SU-DHL-6 (cell line): ENCODE measurements at regions not wholly inside any gene's neighbourhood (a gene's known extent, or its start where the extent isn't known, plus 50 kb on each side); places are given as distances from the start of the nearest gene placed in this dataset.

Source experiments
- H2AFZ ChIP-seq: fragments of 200-600 bp; sonication (generic); 2 replicates; pipeline ENCODE4 v1.6.1; 2014; ENCODE audit warnings: low read depth, mild to moderate bottlenecking, moderate library complexity, mixed read lengths, antibody characterized with exemption, low read length; ENCODE audit not compliant: severe bottlenecking
- H3F3A ChIP-seq: fragments of 200-600 bp; shearing (Covaris generic); 2 replicates; pipeline ENCODE4 v1.6.0; 2016; ENCODE audit warnings: antibody characterized with exemption, mild to moderate bottlenecking; ENCODE audit not compliant: insufficient read depth
- H3K27ac ChIP-seq: fragments of 200-600 bp; sonication (generic); 2 replicates; pipeline ENCODE4 v1.5.1; 2016; ENCODE audit warnings: low read depth, mild to moderate bottlenecking, low read length, moderate library complexity, mixed read lengths
- H3K27me3 ChIP-seq: fragments of 200-600 bp; sonication (generic), shearing (Covaris generic); 2 replicates; pipeline ENCODE4 v1.6.0; 2014; ENCODE audit warnings: mild to moderate bottlenecking, low read length
- H3K36me3 ChIP-seq: fragments of 200-600 bp; sonication (generic); 2 replicates; pipeline ENCODE4 v1.6.1; 2014; ENCODE audit warnings: mild to moderate bottlenecking, low read length, mixed read lengths
- H3K4me2 ChIP-seq: fragments of 300-600, 200-600 bp; shearing (Covaris generic), sonication (generic); 2 replicates; pipeline ENCODE4 v1.6.0; 2014; ENCODE audit warnings: low read length, low read depth, mild to moderate bottlenecking; ENCODE audit not compliant: poor library complexity, severe bottlenecking
- H3K4me3 ChIP-seq: fragments of 200-600 bp; sonication (generic); 2 replicates; pipeline ENCODE4 v1.5.1; 2014; ENCODE audit warnings: antibody characterized with exemption, low read length, mild to moderate bottlenecking, mixed read lengths; ENCODE audit not compliant: insufficient read depth, poor library complexity, severe bottlenecking
- H3K79me2 ChIP-seq: fragments of 200-600 bp; sonication (generic); 2 replicates; pipeline ENCODE4 v1.6.1; 2014; ENCODE audit warnings: mild to moderate bottlenecking, low read length, moderate library complexity; ENCODE audit not compliant: insufficient read depth
- H3K9ac ChIP-seq: fragments of 200-600 bp; sonication (generic); 2 replicates; pipeline ENCODE4 v1.7.0; 2014; ENCODE audit warnings: mild to moderate bottlenecking, low read length
- H3K9me2 ChIP-seq: fragments of 200-600 bp; sonication (generic); replicated peaks from 2 replicates; pipeline ENCODE4 v1.6.1; 2014; ENCODE audit warnings: low read length; ENCODE audit not compliant: insufficient read depth
- H3K9me3 ChIP-seq: fragments of 200-600 bp; sonication (generic); 2 replicates; pipeline ENCODE4 v1.6.1; 2014; ENCODE audit warnings: low read length, mixed read lengths; ENCODE audit not compliant: insufficient read depth
- H4K20me1 ChIP-seq: fragments of 200-600 bp; sonication (generic); 2 replicates; pipeline ENCODE4 v1.6.1; 2014; ENCODE audit warnings: low read depth, mild to moderate bottlenecking, antibody characterized with exemption, low read length, moderate library complexity, mixed read lengths
- EZH2phosphoT487 ChIP-seq: fragments of 200-600 bp; sonication (generic), shearing (Covaris generic); conservative IDR thresholded peaks from 2 replicates; pipeline ENCODE4 v1.6.1; 2018; ENCODE audit warnings: mild to moderate bottlenecking, antibody characterized with exemption, low read length, moderate library complexity, mixed read lengths
- TF ChIP-seq, protein P1 (sequence below): fragments of 200-600 bp; sonication (generic); IDR thresholded peaks from one replicate; pipeline ENCODE4 v1.5.1; 2017; ENCODE audit warnings: antibody characterized with exemption, mild to moderate bottlenecking, low read length, moderate library complexity; ENCODE audit not compliant: insufficient read depth, poor library complexity, severe bottlenecking

DNA sequence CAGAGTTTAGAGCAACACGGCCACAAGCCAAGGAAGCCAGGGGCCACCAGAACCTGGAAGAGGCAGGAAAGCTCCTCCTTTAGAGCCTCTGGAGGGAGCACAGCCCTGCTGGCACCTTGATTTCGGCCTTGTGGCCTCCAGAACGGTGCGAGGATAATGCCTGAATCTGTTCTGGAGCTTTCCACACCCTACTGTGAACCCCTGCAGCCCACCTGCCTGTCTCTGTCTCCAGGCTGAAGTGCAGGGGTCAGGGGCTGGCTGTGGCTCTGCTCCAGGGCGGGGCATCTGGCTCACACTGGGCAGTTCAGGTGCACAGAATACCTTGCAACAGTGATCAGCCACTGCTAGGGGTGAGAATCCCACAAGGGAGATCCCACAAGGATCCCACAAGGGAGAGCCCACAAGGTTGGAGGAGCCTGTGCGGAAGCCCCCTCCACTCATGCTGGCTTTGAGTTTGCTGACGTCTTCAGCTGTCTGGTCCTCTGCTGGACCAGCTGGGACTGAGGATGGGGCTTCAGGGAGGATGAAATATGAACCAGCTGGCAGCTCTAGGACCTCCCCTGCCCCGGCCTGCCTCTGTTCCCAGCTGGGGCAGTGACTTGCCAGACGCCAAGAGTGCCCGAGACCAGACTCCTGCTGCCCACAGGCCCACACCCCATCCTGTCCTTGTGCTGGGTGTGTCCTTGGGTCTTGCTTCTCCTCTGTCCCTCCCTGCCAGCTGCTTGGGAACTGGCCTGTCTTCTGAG, 56.4 kb upstream of the OTOS start:
- H3K9me3 ChIP-seq: no peaks in the 10 kb centered on the region
- H3F3A ChIP-seq: no peaks in the 10 kb centered on the region
- no peaks in the 10 kb centered on the region for H3K79me2 ChIP-seq
- H2AFZ ChIP-seq: no peak overlapping the region
- H3K4me2 ChIP-seq: no peak overlapping the region
- no peaks in the 10 kb centered on the region for H3K9me2 ChIP-seq
- H3K36me3 ChIP-seq: no peaks in the 10 kb centered on the region
- H3K27me3 ChIP-seq: no peaks in the 10 kb centered on the region
- TF ChIP-seq, protein P1, sequence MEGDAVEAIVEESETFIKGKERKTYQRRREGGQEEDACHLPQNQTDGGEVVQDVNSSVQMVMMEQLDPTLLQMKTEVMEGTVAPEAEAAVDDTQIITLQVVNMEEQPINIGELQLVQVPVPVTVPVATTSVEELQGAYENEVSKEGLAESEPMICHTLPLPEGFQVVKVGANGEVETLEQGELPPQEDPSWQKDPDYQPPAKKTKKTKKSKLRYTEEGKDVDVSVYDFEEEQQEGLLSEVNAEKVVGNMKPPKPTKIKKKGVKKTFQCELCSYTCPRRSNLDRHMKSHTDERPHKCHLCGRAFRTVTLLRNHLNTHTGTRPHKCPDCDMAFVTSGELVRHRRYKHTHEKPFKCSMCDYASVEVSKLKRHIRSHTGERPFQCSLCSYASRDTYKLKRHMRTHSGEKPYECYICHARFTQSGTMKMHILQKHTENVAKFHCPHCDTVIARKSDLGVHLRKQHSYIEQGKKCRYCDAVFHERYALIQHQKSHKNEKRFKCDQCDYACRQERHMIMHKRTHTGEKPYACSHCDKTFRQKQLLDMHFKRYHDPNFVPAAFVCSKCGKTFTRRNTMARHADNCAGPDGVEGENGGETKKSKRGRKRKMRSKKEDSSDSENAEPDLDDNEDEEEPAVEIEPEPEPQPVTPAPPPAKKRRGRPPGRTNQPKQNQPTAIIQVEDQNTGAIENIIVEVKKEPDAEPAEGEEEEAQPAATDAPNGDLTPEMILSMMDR: no peak
- no peak for TF ChIP-seq EZH2phosphoT487
- no peak overlapping the region for H3K27ac ChIP-seq
- H3K9ac ChIP-seq: no peak overlapping the region
- H4K20me1 ChIP-seq: no peaks in the 10 kb centered on the region
- H3K4me3 ChIP-seq: no peak overlapping the region

DNA sequence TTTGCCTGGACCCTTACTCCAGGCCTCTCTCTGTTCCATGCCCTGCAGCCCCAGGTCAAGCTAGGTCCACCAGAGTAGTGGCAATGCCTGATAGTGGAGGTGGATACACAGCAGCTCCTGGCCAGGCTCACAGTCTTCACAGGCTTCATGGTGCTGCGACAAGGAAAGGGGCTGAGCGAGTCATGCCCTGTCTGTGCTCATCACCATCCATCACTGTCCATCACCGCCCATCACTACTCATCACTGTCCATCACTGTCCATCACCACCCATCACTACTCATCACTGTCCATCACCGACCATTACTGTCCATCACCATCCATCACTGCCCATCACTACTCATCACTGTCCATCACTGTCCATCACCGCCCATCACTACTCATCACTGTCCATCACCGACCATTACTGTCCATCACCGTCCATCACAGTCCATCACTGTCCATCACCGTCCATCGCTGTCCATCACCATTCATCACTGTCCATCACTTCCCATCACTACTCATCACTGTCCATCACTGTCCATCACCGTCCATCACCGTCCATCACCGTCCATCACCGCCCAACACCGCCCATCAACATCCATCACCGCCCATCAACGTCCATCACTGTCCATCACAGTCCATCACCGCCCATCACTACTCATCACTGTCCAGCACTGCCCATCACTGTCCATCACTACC, 57.1 kb upstream of the OTOS start:
- H2AFZ ChIP-seq: no peak overlapping the region
- H3K36me3 ChIP-seq: no peaks in the 10 kb centered on the region
- H3K4me3 ChIP-seq: no peak overlapping the region
- H3K9ac ChIP-seq: no peak overlapping the region
- TF ChIP-seq EZH2phosphoT487: no peak
- TF ChIP-seq, protein P1: no peak
- H3K9me3 ChIP-seq: no peaks in the 10 kb centered on the region
- H3K79me2 ChIP-seq: no peaks in the 10 kb centered on the region
- H3K27ac ChIP-seq: no peak overlapping the region
- no peaks in the 10 kb centered on the region for H3K9me2 ChIP-seq
- no peaks in the 10 kb centered on the region for H3F3A ChIP-seq
- no peaks in the 10 kb centered on the region for H3K27me3 ChIP-seq
- no peaks in the 10 kb centered on the region for H4K20me1 ChIP-seq
- H3K4me2 ChIP-seq: no peak overlapping the region

DNA sequence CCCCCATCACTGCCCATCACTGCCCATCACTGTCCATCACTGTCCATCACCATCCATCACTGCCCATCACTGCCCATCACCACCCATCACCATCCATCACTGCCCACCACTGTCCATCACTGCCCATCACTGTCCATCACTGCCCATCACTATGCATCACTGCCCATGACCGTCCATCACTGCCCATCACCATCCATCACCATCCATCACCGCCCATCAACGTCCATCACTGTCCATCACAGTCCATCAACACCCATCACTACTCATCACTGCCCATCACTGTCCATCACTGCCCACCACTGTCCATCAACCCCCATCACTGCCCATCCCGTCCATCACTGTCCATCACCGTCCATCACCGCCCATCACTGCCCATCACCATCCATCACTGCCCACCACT, 57.8 kb upstream of the OTOS start:
- Histone ChIP-seq H3K9me2 (no peaks in the 10 kb centered on the region), H3K27me3 (no peaks in the 10 kb centered on the region), H3K4me2 (no peak overlapping the region), H3K9ac (no peak overlapping the region), H4K20me1 (no peaks in the 10 kb centered on the region), H3K79me2 (no peaks in the 10 kb centered on the region), H3K4me3 (no peak overlapping the region), H3F3A (no peaks in the 10 kb centered on the region), H3K9me3 (no peaks in the 10 kb centered on the region), H3K27ac (no peak overlapping the region), H2AFZ (no peak overlapping the region), H3K36me3 (no peaks in the 10 kb centered on the region)
- TF ChIP-seq, protein P1: no peak
- no peak for TF ChIP-seq EZH2phosphoT487
